HuH-7.5 (cell line): ENCODE measurements at regions not wholly inside any gene's neighbourhood (a gene's known extent, or its start where the extent isn't known, plus 50 kb on each side); places are given as distances from the start of the nearest gene placed in this dataset.

ENCODE experiments used
- DNase-seq: peaks from one replicate; pipeline ENCODE4 v3.0.0; 2011; ENCODE audit warnings: low spot score

GRCh38 chr6:95142661-95143335 is 434.5 kb upstream of the MANEA start:
- DNase-seq = no peak

DNA sequence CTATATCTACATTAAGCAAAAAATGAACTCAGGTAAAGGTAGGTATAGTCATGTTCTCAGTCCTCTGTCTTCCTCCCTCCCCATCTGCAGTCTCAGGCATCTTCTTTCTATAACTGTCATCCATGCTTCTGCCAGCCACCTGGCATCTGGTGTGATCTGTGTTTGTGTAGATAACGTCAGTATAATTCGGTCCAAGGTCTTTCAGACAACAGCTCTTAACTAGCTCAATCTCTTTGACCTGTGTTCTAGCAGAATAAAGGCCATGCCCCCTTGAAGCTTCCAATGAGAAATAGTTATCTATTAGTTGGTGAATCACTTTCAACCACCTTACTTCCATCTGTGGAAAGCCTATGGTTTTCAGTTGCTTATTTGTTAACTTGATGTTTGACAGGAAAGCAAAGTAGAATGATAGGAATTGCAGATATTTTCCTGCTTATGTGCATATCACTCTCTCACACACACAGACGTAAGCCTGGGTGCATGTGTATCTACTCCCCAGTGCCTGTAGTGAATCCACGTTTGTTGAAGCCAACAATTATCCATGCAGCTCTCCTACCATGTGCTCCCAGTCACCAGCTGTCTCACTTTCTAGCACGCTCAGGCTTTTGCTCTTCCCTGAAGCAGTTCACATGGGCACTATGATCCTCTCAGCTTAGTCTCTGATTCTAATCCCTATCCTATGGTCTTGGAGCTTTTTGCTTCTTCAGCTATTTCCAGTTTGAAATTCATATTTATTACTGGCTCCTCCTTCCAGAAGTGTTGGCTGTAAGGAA is 433.7 kb upstream of the MANEA start:
- no peak for DNase-seq

- DNase-seq = no peak
These were observed 431.9 kb upstream of the MANEA start for GRCh38 chr6:95145457-95145856.

DNA sequence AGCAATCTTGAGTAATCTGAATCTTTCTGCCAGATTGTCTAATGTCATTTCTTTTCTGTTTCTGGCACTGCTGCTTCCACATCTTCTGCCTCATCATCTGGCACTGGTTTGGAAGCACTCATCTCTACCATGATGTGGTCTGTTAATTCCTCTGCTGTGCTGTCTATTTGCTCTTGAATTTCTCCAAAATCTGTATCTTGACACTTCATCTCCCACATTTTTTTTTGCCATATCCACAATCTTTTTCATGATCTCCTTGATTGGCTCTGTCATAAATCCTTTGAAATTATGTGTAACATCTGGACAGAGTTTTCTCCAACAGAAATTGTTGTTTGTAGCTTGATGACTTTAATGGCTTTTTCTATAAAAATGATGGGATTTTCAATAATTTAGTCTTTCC is 417.8 kb upstream of the MANEA start:
- DNase-seq = no peak

DNA sequence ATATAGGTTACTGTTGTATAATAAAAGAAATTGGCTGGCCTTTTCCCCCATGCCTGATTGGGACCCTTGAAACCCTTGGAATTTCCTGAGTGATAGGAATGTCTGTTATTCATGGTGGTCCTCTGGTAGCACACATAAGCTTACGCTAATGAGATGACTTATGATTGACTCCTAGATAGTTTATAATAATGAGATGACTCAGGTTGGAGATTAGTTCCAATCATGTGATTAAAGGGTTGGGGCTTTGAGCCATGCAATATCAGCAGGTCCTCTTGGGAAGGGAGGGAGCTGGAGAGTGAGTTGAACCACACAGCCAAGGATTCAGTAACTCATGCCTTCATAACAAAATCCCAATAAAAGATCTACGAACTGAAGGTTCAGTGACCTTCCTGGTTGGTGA is 407.6 kb upstream of the MANEA start:
- DNase-seq = no peak

GRCh38 chr6:95175927-95176675 is 401.2 kb upstream of the MANEA start:
- no peak for DNase-seq

DNA sequence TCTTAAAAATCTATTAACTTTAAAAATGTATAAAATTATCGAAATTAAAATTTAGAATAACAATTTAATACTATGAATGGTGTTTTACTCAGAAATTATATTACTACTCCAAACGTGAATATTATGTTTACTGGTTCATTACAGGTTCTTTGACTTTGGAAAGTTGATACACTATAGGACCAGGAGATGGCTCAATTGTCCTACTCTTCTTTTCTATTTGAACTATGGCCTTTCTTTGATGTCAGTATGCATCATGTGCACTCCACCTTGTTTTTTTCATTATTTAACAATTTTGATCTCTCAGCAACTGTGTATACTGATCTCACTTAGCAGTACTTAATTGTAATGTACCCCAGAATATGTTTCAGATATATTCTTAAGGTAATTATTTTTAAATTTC is 391.5 kb upstream of the MANEA start:
- DNase-seq = no peak

DNA sequence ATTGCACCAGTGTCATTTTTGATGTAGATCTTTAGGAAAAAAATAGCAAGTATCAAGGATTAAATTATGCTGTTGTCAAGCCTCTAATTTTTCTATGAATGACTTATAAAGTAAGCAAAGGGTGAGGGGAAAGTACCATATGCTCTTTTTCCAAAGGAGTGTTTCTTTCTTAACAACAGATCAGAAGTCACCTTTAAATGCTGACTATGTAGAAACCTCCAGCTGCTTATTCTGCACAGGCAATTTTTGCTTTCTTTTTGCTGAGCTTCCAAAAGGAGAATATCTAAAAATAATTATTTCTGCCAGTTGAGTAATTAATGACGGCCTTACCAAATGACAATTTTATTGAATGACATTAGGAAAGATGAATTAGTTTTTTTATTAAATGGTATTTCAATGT is 390.6 kb upstream of the MANEA start:
- DNase-seq = no peak

GRCh38 chr6:95197590-95197989 is 379.7 kb upstream of the MANEA start:
- no peak for DNase-seq

GRCh38 chr6:95203153-95203754 is 374.1 kb upstream of the MANEA start:
- peak; percentile 2 for DNase-seq

DNA sequence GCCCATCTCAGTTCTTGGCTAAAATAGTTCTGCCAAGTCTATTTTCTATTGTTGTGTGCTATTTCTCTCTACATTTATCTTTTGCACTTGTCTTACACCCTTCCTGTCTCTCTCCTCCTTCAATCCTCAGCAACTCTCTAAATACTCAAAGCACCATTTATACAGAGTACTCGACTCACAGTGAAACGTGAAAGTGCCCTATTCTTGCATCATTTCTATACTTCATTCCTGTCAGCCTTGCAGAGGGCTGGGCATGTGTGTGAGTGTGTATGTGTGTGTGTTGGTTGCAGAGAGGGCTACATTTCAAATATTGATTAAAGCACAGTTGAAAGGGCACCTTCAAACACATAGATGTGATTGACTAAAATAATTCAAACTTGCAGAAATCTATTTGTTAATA is 373.2 kb upstream of the MANEA start:
- DNase-seq = no peak

DNA sequence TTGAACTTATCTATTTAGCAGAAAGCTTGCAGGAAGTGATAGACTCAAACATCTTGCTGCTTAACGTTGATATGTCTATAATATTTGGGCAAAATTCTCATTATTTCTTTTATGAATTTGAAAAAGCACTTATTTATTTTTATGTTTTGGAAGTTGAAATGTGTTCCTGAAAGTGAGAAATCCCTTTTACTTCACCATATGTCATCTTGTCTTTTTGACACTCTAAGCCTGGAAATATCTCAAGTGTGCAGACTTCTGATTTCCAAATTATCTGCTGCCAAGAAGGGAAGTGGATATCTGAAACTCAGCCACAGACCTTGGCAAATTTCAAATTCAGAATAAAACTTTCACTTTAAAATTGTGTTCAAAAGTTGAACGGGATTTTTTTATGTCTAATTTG is 368.7 kb upstream of the MANEA start:
- DNase-seq = no peak

DNA sequence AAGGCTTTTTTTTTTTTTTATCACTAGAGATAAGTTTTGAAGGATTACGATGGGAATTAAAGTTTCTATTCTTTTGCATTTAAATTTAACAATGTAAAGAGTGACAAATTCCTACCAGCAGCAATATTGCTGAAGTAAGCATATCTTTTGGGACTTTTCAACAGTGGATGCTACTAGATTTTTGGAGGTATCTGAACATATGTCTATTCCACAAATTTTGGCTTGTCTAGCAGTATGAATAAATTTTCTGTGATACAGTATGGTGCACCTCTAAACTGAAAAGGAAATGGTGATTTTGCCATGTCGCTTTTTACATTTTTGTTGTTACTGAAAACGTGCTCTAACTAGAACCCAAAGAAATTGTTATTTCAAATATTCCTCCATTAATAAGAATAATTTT is 368.3 kb upstream of the MANEA start:
- no peak for DNase-seq

- DNase-seq = no peak
These were observed 360.8 kb upstream of the MANEA start for GRCh38 chr6:95216555-95216954.

GRCh38 chr6:95227351-95227750 is 350.0 kb upstream of the MANEA start:
- DNase-seq = no peak

GRCh38 chr6:95228636-95229035 is 348.7 kb upstream of the MANEA start:
- DNase-seq = no peak

DNA sequence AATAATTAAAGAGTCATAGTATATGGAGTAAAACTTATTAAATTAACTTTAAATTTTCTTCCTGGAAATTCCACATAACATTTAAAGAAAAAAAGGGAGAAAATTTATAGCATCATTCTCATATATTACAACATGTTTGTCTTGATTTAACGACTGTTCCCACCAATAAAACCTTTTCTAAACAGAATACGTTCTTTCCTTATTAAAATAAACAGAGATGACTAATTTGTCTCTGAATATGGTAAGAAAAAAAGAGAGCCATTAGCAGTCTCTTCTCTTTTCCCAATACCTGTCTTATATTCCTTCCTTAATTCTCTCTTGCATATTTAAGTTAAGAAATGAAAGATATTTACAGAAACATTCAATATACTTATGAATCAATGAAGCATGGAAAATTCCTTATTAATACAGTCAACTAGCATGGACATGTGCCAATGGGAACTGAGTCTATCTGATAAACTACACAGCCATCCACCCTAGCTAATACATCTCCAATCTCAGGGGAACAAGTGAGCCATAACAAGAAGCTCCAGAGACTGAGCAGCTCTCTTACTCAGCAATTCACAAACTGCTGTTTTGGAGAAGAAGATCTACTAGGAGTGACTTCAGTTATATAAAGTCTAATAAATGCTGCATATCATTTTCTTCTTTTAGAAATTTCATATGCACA is 347.1 kb upstream of the MANEA start:
- DNase-seq = no peak

DNA sequence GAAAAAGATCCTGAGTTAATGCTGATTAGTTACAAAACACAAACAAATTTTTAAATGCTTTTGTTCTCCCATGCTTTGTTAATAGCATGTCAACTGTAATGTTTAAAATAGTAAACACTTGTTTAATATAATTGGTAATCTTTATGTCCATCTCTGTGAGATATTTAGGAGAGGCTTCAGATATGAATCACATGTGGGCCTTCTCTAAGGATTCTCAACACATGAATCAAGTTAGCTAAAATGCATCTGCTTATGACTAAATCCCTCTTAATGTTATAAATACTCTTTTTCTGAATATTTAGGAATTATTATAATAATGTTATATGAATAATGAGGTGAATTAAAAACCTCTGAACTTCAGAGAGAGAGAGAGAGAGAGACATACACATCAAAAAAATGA is 345.9 kb upstream of the MANEA start:
- DNase-seq = no peak

DNA sequence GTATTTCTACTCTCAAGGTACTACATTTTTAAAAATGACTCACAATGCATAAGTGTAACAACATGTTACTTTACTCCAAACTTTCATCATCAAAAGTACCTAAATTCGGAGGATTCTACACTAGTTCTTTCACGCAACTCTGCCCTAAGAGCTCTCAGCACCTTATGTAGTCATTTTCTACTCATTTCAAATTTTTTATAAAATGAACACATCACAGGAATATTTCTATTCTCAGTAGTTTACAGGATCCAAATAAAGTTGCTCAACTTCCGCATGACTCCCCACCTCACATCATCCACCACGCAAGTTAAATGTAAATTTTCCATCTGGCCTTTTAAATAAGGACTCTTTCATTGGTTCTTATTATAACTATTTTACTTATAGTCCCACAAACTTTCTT is 344.9 kb upstream of the MANEA start:
- DNase-seq = no peak

GRCh38 chr6:95233879-95234278 is 343.5 kb upstream of the MANEA start:
- no peak for DNase-seq

DNA sequence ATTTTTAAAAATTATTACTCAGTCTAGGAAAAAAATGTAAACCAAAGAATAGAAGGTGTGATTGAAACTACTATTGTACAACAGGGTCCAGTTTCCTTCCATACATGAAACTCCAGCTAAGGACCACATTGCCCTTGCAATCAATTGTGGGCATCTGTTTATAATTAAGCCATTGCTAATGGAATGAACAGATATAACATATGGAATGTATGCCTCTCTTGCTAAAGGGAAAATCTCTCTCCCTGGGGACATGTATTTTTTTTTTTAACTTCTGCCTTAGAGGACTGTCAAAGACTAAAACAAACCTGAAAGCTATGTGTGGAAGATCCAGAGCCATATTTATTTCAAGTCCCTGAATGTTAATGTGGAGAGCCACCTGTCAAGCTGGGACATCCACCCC is 336.8 kb upstream of the MANEA start:
- DNase-seq = no peak

- DNase-seq = no peak
These were observed 334.8 kb upstream of the MANEA start for GRCh38 chr6:95242560-95242959.
